ENCODE measurements at regions not wholly inside any gene's neighbourhood (a gene's known extent, or its start where the extent isn't known, plus 50 kb on each side); places are given as distances from the start of the nearest gene placed in this dataset.

- DNase-seq (ENCODE audit: low read depth) = no peak
These were observed 52.7 kb upstream of the NEURL1B start for GRCh38 chr5:172588380-172588779.

GRCh38 chr5:172587061-172587405 lies 54.0 kb upstream of the NEURL1B start:
- DNase-seq (ENCODE audit: low read depth) = no peak

- DNase-seq (ENCODE audit: low read depth) = no peak
These were observed 54.7 kb upstream of the NEURL1B start for GRCh38 chr5:172586125-172587060.

GRCh38 chr5:172585114-172585513 lies 55.9 kb upstream of the NEURL1B start:
- DNase-seq (ENCODE audit: low read depth) = no peak

DNA sequence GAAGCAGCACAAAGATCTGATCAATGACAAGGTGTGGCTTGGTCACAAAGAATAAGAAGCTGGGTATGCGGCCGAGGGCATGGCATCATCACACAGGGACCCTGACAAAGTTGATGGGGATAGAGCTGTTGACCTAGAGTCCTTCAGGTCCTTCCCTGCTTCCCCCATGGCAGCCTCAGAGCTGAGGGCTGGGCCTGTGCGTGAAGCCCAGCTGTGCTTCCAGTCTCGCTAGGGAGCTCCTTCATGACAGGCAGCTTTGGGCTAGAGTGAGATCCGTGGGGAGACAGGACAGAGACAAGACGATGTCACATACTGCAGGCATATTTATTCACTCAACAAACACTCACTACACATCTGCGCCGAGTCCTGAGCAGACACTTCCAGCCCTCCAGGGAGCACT lies 56.4 kb upstream of the NEURL1B start:
- DNase-seq (ENCODE audit: low read depth) = no peak

- DNase-seq (ENCODE audit: low read depth) = no peak
These were observed 57.0 kb upstream of the NEURL1B start for GRCh38 chr5:172583931-172584511.

DNA sequence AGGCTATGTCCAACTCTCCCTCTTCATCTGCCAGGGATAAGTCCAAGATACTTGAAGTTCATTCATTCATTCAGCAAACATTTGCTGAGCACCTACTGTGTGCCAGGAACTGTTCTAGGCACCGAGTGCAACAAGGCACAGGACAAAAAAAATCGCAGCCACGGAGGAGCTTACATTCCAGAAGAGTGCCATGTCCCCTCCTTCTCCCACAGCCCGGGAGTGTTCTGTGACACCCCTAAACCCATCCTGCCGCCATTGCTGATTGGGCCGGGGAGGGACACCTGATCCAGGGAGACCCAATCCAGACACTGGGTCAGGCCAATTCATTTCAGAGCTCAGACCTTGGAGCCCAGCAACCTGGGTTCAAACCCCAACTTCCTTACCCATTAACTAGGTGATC lies 58.1 kb upstream of the NEURL1B start:
- no peak for DNase-seq (ENCODE audit: low read depth)

GRCh38 chr5:172581315-172581714 lies 59.7 kb upstream of the NEURL1B start:
- no peak for DNase-seq (ENCODE audit: low read depth)

DNA sequence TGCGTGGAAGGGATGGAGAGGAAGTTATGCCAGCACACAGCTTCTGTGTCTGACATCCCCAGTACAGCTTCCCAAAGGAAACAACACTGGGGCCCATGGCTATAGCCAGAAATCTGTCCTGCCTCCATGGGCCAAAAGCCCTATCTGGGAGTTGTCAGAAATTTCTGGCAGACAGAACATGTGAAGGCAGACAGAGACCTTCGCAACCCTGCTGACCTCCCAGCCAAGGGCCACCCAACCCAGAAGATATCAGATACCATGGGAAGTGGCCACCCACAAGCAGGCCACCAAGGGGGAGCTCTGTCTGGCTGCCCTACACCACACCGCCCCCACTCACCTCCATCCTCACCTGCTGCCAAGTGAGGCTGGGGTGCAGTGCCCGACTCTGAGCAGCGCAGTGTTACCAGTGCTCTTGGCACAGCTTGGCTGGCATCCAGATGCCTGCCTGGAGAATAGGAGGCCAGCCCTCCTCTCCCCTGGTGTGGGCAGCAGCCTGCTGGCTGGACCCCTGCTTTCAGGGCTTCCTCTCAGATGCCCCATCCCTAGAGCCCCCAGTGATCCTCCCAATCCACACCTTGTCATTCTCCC lies 61.6 kb upstream of the NEURL1B start:
- no peak for DNase-seq (ENCODE audit: low read depth)

GRCh38 chr5:172577267-172577909 lies 63.7 kb upstream of the NEURL1B start:
- no peak for DNase-seq (ENCODE audit: low read depth)

GRCh38 chr5:172575816-172576545 lies 65.1 kb upstream of the NEURL1B start:
- DNase-seq (ENCODE audit: low read depth) = no peak

DNA sequence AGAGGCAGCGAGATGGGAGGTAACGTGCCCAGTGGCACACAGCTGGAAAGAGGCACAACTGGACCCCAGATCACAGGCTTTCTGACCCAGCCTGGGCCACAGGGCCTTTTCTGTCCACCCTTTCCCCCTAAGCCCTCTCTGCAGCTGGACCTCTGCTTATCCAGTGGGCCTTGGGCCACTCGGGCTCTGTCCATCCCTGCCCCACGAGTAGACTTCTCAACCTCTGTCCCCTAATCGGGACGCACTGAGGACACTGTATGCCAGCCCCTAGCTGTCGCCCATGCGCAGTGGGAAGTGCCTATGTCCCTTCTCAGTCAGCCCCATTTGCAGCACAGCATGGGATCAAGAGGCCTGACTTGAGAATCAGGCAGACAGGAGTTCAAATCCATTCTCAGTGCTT lies 65.6 kb upstream of the NEURL1B start:
- no peak for DNase-seq (ENCODE audit: low read depth)

GRCh38 chr5:172574871-172575223 lies 66.2 kb upstream of the NEURL1B start:
- no peak for DNase-seq (ENCODE audit: low read depth)

GRCh38 chr5:172573986-172574870 lies 66.8 kb upstream of the NEURL1B start:
- DNase-seq (ENCODE audit: low read depth) = no peak

DNA sequence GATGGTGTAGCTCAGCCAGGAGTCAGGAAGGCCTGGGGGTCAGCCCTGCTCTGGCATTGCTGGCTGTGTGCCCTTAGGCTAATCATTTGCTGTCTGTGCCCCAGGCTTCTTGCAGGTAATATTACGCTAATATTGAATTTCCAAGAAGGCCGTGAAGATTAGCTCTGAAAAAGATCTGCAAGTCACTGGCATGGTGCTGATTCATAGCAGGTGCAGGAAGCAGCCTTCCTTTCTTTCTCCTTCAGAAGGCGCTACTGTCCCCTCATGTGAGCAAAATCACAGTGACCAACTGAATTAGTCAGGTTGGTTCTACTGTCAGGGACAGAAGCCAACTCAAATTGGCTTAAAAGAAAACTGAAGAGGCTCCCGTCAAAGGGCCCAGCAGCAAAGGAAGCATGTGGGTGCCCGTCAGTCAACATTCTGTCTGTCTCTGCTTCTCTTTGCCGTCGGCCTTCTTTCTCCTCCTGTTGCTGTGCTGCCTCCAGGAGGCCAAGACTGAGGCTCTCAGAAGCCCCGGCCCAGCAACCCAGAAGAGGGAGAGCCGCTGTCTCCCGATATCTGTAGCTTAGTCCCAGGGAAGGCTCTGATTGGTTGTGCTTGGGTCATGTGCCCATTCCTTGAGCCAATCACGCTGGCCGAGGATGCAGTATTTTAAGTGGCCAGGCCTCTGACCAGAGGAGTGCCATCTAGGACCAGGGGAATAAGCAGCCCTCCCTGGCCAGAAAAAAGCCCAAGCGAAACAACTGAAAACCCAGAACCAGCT lies 67.8 kb upstream of the NEURL1B start:
- no peak for DNase-seq (ENCODE audit: low read depth)

DNA sequence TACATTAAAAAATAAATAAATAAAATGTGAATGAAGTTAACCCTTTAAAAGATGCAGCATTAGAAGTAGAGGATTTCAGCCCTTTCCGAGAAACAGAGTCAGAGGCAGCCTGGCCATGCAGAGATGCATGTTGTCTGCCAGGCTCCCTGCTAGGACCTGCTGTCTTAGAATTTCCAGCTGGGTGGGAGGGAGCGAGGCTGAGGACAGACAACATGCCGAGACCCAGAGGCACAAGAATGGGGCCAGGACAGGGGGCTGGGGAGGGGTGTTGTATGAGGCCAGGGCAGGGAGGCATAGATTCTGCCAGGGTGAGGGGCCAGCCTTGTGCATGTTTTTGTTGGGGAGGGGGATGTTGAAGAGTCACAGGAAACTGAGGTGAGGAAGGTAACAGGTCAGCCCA lies 68.6 kb upstream of the NEURL1B start:
- no peak for DNase-seq (ENCODE audit: low read depth)

DNA sequence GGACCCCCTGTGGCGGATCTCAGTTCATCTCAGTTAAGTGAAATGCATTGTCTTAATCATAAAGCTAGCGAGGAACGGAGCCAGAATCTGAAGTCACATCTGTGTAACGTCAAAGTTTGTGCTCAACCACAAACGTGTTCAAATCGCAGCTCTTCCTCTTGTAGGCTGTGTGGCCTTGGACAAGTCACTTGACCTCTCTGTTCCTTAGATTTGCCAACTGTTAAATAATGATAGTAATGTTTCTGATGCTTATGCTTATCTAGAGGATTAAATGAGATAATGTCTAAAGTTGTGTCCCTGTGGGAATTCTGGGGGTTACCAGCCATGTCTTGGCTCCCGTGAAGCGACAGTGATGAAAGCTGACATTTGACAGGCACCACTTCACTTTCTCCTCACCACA lies 69.2 kb upstream of the NEURL1B start:
- DNase-seq (ENCODE audit: low read depth) = no peak

DNA sequence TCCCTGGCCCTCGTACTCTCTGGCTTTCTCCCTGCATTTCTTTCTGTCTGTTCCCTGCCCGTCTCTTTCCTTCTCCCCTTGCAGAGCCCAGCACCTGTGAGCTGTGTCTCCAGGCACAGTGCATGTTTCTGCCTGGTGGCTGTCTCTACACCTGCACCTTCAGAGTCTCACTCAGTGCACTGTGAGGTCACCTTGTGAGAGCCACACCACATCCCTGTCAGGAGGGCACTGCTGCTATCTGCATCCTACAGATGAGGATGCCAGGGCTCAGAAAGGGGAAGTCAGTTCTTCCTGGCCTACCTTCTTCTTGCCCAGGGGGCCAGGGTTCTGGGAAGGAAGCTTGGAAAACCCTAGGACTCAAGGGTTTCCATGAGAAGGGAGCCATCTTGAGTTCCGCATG lies 69.7 kb upstream of the NEURL1B start:
- DNase-seq (ENCODE audit: low read depth) = no peak

DNA sequence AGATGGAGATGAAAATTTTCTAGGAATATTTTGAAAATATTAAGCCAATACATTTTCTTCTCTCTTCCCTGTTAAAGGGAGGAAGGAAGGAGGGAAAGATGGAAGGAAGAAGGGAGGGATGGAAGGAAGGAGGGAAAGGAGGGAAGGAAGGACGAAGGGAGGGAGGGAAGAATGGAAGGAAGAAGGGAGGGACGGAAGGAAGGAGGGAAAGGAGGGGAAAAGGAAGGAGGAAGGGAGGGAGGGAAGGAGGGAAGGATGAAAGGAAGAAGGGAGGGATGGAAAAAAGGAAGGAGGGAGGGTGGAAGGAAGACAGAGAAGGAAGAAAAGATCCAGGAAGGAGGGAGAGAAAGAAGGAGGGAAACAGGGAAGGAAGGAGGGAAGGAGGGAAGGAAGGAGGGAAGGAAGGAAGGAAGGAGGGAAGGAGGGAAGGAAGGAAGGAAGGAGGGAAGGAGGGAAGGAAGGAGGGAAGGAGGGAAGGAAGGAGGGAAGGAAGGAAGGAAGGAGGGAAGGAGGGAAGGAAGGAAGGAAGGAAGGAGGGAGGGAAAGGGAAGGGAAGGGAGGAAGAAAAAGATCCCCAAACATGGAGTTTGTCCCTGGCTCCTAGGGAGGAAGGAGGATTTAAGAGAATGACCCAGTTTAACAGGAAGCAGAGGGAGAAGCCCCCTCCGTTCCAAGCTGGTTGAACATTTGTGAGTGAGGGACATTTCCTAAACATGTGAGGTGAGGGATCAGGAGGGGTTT lies 70.3 kb upstream of the NEURL1B start:
- DNase-seq (ENCODE audit: low read depth) = no peak
